ENCODE measurements at regions not wholly inside any gene's neighbourhood (a gene's known extent, or its start where the extent isn't known, plus 50 kb on each side); places are given as distances from the start of the nearest gene placed in this dataset.

DNA sequence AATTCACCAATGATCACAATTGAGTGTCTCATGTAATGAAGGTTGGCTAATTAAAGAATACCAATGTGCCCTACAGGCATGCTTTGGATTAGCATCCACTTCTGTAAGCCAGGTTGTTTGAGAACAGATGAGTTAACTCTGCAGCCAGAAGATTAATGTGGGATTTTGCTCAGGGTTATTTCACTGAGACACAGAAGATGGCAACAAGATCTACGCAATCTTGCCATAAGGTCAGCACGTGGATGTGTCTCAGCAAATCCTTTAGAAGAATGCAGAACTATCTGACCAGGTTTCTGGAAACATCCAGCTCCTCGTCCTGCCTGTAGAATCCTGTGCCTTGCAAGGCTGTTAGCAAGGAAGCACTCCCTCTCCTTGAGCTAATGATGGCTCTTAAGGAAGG lies 532.6 kb upstream of the AMELY start:
- WGBS, 2 donors (ENCODE audit: extremely low coverage in 2 of 2, insufficient read length in 2 of 2, insufficient replicate concordance in 1 of 2): no CpG with 5 or more reads among the region's 3 CpGs
- no peaks in the 10 kb centered on the region for H3K4me1 ChIP-seq (ENCODE audit: control insufficient read depth in 2 of 2, insufficient read depth in 1 of 2, low read depth in 1 of 2, low read length in 2 of 2)
- no peaks in the 10 kb centered on the region for H3K9me3 ChIP-seq (replicated peaks in 1 of 2; ENCODE audit: control insufficient read depth in 2 of 2, insufficient read depth in 1 of 2, low read depth in 1 of 2, low read length in 2 of 2)
- H2AFZ ChIP-seq (ENCODE audit: low read length): no peak overlapping the region
- H3K4ac ChIP-seq (ENCODE audit: low read length): no peak overlapping the region
- H4K8ac ChIP-seq (ENCODE audit: low read depth, low read length): no peak overlapping the region
- H2AK5ac ChIP-seq (ENCODE audit: low read depth, low read length): no peak overlapping the region
- no peak overlapping the region for H3K23ac ChIP-seq (ENCODE audit: low read depth, low read length, poor library complexity)
- H3K14ac ChIP-seq (ENCODE audit: low read length): no peak overlapping the region
- no peak for DNase-seq (ENCODE audit: low spot score)
- H3K79me1 ChIP-seq (ENCODE audit: low read depth, low read length): no peaks in the 10 kb centered on the region
- H3K4me3 ChIP-seq (ENCODE audit: low read length in 2 of 2): no peak overlapping the region
- no peaks in the 10 kb centered on the region for H3K27me3 ChIP-seq (ENCODE audit: control insufficient read depth in 3 of 3, insufficient read depth in 3 of 3, low read depth in 1 of 3, low read length in 3 of 3)
- no peak overlapping the region for H3K9ac ChIP-seq (ENCODE audit: low read depth, low read length, poor library complexity)
- H2BK15ac ChIP-seq (ENCODE audit: low read length): no peak overlapping the region
- no peak overlapping the region for H3K27ac ChIP-seq (replicated peaks; ENCODE audit: low read length)
- H3K4me2 ChIP-seq (ENCODE audit: insufficient read depth, low read length, poor library complexity, severe bottlenecking): no peak overlapping the region
- no peak overlapping the region for H2BK120ac ChIP-seq (ENCODE audit: low read depth, low read length)
- H3K18ac ChIP-seq (ENCODE audit: low read length): no peak overlapping the region
- no peak overlapping the region for H2BK12ac ChIP-seq (ENCODE audit: low read length)
- H3K36me3 ChIP-seq (replicated peaks in 1 of 2; ENCODE audit: control insufficient read depth in 2 of 2, insufficient read depth in 2 of 2, low read length in 2 of 2): no peaks in the 10 kb centered on the region
- no peak overlapping the region for H4K91ac ChIP-seq (ENCODE audit: low read depth, low read length, poor library complexity)
- H2BK5ac ChIP-seq (ENCODE audit: low read length): no peak overlapping the region

DNA sequence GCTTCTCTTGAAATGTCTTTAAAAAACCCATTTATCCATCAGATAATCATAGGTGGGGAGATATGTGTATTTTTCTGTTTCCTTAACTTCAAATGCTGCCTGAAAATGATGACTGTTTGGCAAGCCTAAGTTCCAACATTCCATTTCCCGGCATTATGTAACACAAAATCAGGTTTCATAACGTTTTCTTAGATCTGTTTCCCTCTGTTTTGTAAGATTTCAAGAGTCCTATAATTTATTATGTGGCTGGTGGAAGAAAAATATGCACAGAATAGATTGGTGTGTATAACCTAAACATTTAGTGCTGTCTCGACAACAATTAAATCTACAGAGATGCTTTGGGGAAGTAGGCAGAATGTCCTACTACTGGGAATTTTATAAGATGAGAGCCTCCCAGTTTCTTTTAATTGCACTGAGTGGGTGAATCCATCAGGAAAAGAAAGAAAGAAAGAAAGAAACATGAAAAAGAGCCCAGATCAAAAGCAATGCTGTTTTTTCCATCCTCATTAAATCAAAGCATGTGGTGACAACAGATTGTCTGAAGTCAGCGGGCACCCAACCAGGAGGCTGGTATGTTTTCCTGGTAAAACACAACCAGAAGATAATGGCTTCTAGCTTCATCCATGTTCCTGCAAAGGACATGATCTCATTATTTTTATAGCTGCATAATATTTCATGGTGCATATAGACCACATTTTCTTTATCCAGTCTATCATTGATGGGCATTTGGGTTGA lies 529.4 kb upstream of the AMELY start:
- Histone ChIP-seq H4K8ac (ENCODE audit: low read depth, low read length) (no peak overlapping the region), H3K79me1 (ENCODE audit: low read depth, low read length) (no peaks in the 10 kb centered on the region), H2BK120ac (ENCODE audit: low read depth, low read length) (no peak overlapping the region), H3K18ac (ENCODE audit: low read length) (no peak overlapping the region), H3K4ac (ENCODE audit: low read length) (no peak overlapping the region), H2BK12ac (ENCODE audit: low read length) (no peak overlapping the region), H3K4me1 (ENCODE audit: control insufficient read depth in 2 of 2, insufficient read depth in 1 of 2, low read depth in 1 of 2, low read length in 2 of 2) (no peaks in the 10 kb centered on the region), H3K27ac (replicated peaks; ENCODE audit: low read length) (no peak overlapping the region), H3K9me3 (replicated peaks in 1 of 2; ENCODE audit: control insufficient read depth in 2 of 2, insufficient read depth in 1 of 2, low read depth in 1 of 2, low read length in 2 of 2) (no peaks in the 10 kb centered on the region), H3K4me3 (ENCODE audit: low read length in 2 of 2) (no peak overlapping the region), H3K4me2 (ENCODE audit: insufficient read depth, low read length, poor library complexity, severe bottlenecking) (no peak overlapping the region), H2AFZ (ENCODE audit: low read length) (no peak overlapping the region), H4K91ac (ENCODE audit: low read depth, low read length, poor library complexity) (no peak overlapping the region), H3K23ac (ENCODE audit: low read depth, low read length, poor library complexity) (no peak overlapping the region), H2BK15ac (ENCODE audit: low read length) (no peak overlapping the region), H3K14ac (ENCODE audit: low read length) (no peak overlapping the region), H2AK5ac (ENCODE audit: low read depth, low read length) (no peak overlapping the region), H3K36me3 (replicated peaks in 1 of 2; ENCODE audit: control insufficient read depth in 2 of 2, insufficient read depth in 2 of 2, low read length in 2 of 2) (no peaks in the 10 kb centered on the region), H2BK5ac (ENCODE audit: low read length) (no peak overlapping the region), H3K27me3 (ENCODE audit: control insufficient read depth in 3 of 3, insufficient read depth in 3 of 3, low read depth in 1 of 3, low read length in 3 of 3) (no peaks in the 10 kb centered on the region), H3K9ac (ENCODE audit: low read depth, low read length, poor library complexity) (no peak overlapping the region)
- DNase-seq (ENCODE audit: low spot score): no peak
- WGBS, 2 donors (ENCODE audit: extremely low coverage in 2 of 2, insufficient read length in 2 of 2, insufficient replicate concordance in 1 of 2): no CpG with 5 or more reads among the region's 4 CpGs

DNA sequence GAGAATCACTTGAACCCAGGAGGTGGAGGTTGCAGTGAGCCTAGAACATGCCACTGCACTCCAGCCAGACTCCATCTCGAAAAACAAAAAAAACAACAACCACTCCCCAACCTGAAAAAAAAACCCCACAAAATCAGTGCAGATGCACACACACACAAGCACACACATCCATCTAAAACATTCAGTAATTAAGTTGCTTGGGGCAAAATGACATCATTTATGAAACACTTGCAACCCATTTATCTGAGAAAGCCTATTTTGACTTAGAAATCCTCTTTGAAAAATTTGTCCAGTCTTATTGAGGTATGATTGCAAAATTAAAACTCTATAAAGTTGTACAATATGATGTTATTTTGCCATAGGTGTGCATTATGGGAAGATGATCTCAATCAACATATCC lies 525.5 kb upstream of the AMELY start:
- Histone ChIP-seq H3K4me2 (ENCODE audit: insufficient read depth, low read length, poor library complexity, severe bottlenecking) (no peak overlapping the region), H3K27ac (replicated peaks; ENCODE audit: low read length) (no peak overlapping the region), H3K27me3 (ENCODE audit: control insufficient read depth in 3 of 3, insufficient read depth in 3 of 3, low read depth in 1 of 3, low read length in 3 of 3) (no peaks in the 10 kb centered on the region), H3K23ac (ENCODE audit: low read depth, low read length, poor library complexity) (no peak overlapping the region), H3K18ac (ENCODE audit: low read length) (no peak overlapping the region), H2BK5ac (ENCODE audit: low read length) (no peak overlapping the region), H2AFZ (ENCODE audit: low read length) (no peak overlapping the region), H3K79me1 (ENCODE audit: low read depth, low read length) (no peaks in the 10 kb centered on the region), H3K9ac (ENCODE audit: low read depth, low read length, poor library complexity) (no peak overlapping the region), H3K4me1 (ENCODE audit: control insufficient read depth in 2 of 2, insufficient read depth in 1 of 2, low read depth in 1 of 2, low read length in 2 of 2) (no peaks in the 10 kb centered on the region), H4K91ac (ENCODE audit: low read depth, low read length, poor library complexity) (no peak overlapping the region), H4K8ac (ENCODE audit: low read depth, low read length) (no peak overlapping the region), H3K4ac (ENCODE audit: low read length) (no peak overlapping the region), H2BK15ac (ENCODE audit: low read length) (no peak overlapping the region), H2BK120ac (ENCODE audit: low read depth, low read length) (no peak overlapping the region), H3K36me3 (replicated peaks in 1 of 2; ENCODE audit: control insufficient read depth in 2 of 2, insufficient read depth in 2 of 2, low read length in 2 of 2) (no peaks in the 10 kb centered on the region), H3K4me3 (ENCODE audit: low read length in 2 of 2) (no peak overlapping the region), H2BK12ac (ENCODE audit: low read length) (no peak overlapping the region), H3K9me3 (replicated peaks in 1 of 2; ENCODE audit: control insufficient read depth in 2 of 2, insufficient read depth in 1 of 2, low read depth in 1 of 2, low read length in 2 of 2) (no peaks in the 10 kb centered on the region), H3K14ac (ENCODE audit: low read length) (no peak overlapping the region), H2AK5ac (ENCODE audit: low read depth, low read length) (no peak overlapping the region)
- WGBS, 2 donors (ENCODE audit: extremely low coverage in 2 of 2, insufficient read length in 2 of 2, insufficient replicate concordance in 1 of 2): no CpG with 5 or more reads among the region's 1 CpG
- DNase-seq (ENCODE audit: low spot score): no peak

DNA sequence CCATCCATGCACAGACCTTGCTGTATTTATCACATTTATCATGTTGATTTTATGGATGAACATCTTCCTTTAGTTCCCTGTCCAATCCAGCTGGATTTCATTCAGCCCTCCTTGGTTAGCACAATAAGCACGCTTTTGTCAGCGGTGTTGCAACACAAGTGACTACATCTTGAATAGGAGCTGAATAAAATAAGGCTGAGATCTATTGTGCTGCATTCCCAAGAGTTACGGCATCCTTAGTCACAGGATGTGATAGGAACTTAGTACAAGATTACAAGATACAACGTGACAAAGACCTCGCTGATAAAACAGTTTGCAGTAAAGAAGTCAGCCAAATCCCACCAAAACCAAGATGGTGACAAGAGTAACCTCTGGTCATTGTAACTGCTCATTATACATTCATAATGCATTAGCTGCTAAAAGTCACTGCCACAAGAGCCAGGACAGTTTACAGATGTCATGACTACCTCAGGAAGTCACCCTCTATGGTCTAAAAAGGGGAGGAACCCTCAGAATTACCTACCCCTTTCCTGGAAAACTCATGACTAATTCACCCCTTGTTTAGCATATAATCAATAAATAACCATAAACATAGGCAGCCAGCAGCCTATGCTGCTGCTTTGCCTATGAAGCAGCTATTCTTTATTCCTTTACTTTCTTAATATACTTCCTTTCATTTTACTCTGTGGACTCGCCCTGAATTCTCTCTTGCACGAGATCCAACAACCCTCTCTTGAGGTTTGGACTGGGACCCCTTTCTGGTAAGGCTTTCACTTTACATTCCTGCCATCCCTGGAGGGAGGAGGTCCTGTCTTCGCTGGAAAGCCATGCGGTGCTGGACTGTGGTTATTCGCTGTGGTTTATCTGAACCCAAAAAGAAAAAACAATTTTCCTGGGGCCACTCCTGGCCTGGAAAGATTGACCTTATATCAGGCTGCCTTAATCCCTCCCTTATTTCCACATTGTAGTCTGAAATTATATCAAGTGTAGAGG lies 522.6 kb upstream of the AMELY start:
- no peak overlapping the region for H3K9ac ChIP-seq (ENCODE audit: low read depth, low read length, poor library complexity)
- no CpG with 5 or more reads among the region's 10 CpGs for WGBS, 2 donors (ENCODE audit: extremely low coverage in 2 of 2, insufficient read length in 2 of 2, insufficient replicate concordance in 1 of 2)

More for the DNA sequence above, 522.6 kb upstream of the AMELY start:
- Histone ChIP-seq H4K8ac (ENCODE audit: low read depth, low read length) (no peak overlapping the region), H3K36me3 (replicated peaks in 1 of 2; ENCODE audit: control insufficient read depth in 2 of 2, insufficient read depth in 2 of 2, low read length in 2 of 2) (no peaks in the 10 kb centered on the region), H2AK5ac (ENCODE audit: low read depth, low read length) (no peak overlapping the region), H3K4me3 (ENCODE audit: low read length in 2 of 2) (no peak overlapping the region), H2BK5ac (ENCODE audit: low read length) (no peak overlapping the region), H3K4ac (ENCODE audit: low read length) (no peak overlapping the region), H3K27ac (replicated peaks; ENCODE audit: low read length) (no peak overlapping the region), H2BK15ac (ENCODE audit: low read length) (no peak overlapping the region), H4K91ac (ENCODE audit: low read depth, low read length, poor library complexity) (no peak overlapping the region), H2BK12ac (ENCODE audit: low read length) (no peak overlapping the region), H2AFZ (ENCODE audit: low read length) (no peak overlapping the region), H3K14ac (ENCODE audit: low read length) (no peak overlapping the region), H3K4me1 (ENCODE audit: control insufficient read depth in 2 of 2, insufficient read depth in 1 of 2, low read depth in 1 of 2, low read length in 2 of 2) (no peaks in the 10 kb centered on the region), H3K79me1 (ENCODE audit: low read depth, low read length) (no peaks in the 10 kb centered on the region), H2BK120ac (ENCODE audit: low read depth, low read length) (no peak overlapping the region), H3K27me3 (ENCODE audit: control insufficient read depth in 3 of 3, insufficient read depth in 3 of 3, low read depth in 1 of 3, low read length in 3 of 3) (no peaks in the 10 kb centered on the region), H3K4me2 (ENCODE audit: insufficient read depth, low read length, poor library complexity, severe bottlenecking) (no peak overlapping the region), H3K18ac (ENCODE audit: low read length) (no peak overlapping the region), H3K23ac (ENCODE audit: low read depth, low read length, poor library complexity) (no peak overlapping the region), H3K9me3 (replicated peaks in 1 of 2; ENCODE audit: control insufficient read depth in 2 of 2, insufficient read depth in 1 of 2, low read depth in 1 of 2, low read length in 2 of 2) (no peaks in the 10 kb centered on the region)
- no peak for DNase-seq (ENCODE audit: low spot score)
